ENCODE measurements at regions not wholly inside any gene's neighbourhood (a gene's known extent, or its start where the extent isn't known, plus 50 kb on each side); places are given as distances from the start of the nearest gene placed in this dataset.

DNA sequence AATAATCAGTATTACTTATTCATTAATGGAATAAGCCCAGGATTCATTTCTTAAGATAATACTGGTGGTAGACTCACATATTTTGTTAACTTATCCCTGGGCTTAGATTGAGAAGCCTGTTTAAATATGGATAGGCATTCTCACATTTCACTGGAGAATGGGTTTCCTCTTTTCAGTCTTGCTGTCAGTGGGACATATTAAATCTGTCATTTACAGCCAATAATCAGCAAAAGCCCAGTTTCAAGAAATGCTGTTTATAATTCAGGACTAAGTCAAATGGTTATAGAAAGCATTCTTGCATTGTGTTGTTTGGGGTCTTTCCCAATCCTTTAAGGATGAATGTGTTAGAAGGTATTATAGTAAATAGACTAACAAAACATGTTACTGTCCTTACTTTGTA, 143.7 kb upstream of the NAALADL2 start:
- Histone ChIP-seq H3K4me1 (no peaks in the 10 kb centered on the region), H3K9me3 (no peaks in the 10 kb centered on the region), H3K4me3 (no peak overlapping the region), H3K27me3 (no peaks in the 10 kb centered on the region), H3K27ac (no peak overlapping the region), H3K36me3 (no peaks in the 10 kb centered on the region)
- DNase-seq = no peak
- intact Hi-C loops (cut with DNase I; ENCODE audit: low total_unique reads) (no loop called here), in situ Hi-C loops (cut with MboI; ENCODE audit: low pct_ligation_motif_present in 1 of 4, low pct_unique_long_range_greater_than_20kb in 1 of 4, low sequenced_read_pairs in 3 of 4) (no loop called here)
- no peak for TF ChIP-seq EP300 (IDR thresholded peaks at IDR 0.05; ENCODE audit: low read depth)
- no peak for TF ChIP-seq POLR2A (IDR thresholded peaks at IDR 0.05)
- TF ChIP-seq, protein P1, sequence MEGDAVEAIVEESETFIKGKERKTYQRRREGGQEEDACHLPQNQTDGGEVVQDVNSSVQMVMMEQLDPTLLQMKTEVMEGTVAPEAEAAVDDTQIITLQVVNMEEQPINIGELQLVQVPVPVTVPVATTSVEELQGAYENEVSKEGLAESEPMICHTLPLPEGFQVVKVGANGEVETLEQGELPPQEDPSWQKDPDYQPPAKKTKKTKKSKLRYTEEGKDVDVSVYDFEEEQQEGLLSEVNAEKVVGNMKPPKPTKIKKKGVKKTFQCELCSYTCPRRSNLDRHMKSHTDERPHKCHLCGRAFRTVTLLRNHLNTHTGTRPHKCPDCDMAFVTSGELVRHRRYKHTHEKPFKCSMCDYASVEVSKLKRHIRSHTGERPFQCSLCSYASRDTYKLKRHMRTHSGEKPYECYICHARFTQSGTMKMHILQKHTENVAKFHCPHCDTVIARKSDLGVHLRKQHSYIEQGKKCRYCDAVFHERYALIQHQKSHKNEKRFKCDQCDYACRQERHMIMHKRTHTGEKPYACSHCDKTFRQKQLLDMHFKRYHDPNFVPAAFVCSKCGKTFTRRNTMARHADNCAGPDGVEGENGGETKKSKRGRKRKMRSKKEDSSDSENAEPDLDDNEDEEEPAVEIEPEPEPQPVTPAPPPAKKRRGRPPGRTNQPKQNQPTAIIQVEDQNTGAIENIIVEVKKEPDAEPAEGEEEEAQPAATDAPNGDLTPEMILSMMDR (IDR thresholded peaks at IDR 0.05) = no peak
- TF ChIP-seq POLR2AphosphoS5 (IDR thresholded peaks at IDR 0.05) = no peak

DNA sequence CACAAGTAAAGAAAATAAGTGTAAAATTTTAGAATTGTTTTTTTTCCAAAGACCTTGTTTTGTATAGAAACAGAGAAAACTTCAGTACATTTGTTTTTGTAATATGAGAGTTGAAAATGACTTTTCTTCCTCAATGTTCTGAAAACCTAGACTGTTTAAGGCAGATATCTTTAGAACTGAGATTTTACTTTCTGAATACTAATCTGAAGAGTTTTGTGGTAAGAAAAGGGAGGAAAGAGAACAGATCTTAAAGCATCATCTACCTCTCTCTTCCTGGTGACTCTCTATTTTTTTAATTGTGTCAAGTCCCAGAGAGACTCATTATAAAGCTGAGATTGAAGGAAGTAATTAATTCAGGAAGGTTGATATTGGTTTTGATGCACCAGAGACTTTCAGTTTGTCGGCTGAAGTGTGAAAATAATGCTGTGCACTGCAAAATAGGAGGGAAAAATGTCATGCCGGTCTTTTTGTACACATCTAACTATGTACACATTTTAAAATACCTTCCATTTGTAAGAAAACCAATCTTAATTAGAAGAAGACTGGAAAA, 142.1 kb upstream of the NAALADL2 start:
- no peak for DNase-seq
- H3K27ac ChIP-seq = no peak overlapping the region

DNA sequence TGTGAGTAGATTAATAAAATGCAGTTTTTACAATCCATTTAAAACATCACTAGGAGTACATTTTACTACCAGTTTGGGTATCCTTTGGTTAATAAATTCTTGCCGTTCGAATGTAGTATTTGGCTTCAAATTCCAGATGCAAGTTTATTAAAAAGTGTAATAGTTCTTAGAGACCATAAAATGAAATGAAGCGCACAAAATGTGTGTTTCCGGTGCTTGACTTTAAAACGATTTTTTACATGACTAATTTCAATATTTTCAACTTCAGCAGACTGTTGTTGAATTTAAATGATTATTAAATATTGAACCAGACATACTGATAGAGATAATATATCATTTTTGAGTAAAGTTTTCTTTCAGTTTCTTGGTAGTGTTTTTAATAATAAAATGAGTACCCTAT, 138.4 kb upstream of the NAALADL2 start:
- H3K9me3 ChIP-seq = no peaks in the 10 kb centered on the region
- no peak for TF ChIP-seq POLR2A (IDR thresholded peaks at IDR 0.05)
- H3K27ac ChIP-seq = no peak overlapping the region
- intact Hi-C loops (cut with DNase I; ENCODE audit: low total_unique reads) (no loop called here), in situ Hi-C loops (cut with MboI; ENCODE audit: low pct_ligation_motif_present in 1 of 4, low pct_unique_long_range_greater_than_20kb in 1 of 4, low sequenced_read_pairs in 3 of 4) (no loop called here)
- H3K4me3 ChIP-seq = no peak overlapping the region
- DNase-seq = no peak
- H3K4me1 ChIP-seq = no peaks in the 10 kb centered on the region
- H3K27me3 ChIP-seq = no peaks in the 10 kb centered on the region
- WGBS, 2 donors (ENCODE audit: low coverage in 1 of 2) = 84 to 89% methylated on average over 5 of the region's 5 CpGs
- H3K36me3 ChIP-seq = no peaks in the 10 kb centered on the region

More for the DNA sequence above, 142.1 kb upstream of the NAALADL2 start:
- Histone ChIP-seq H3K9me3 (no peaks in the 10 kb centered on the region), H3K27me3 (no peaks in the 10 kb centered on the region), H3K36me3 (no peaks in the 10 kb centered on the region), H3K4me3 (no peak overlapping the region), H3K4me1 (no peaks in the 10 kb centered on the region)
- TF ChIP-seq, protein P1 (IDR thresholded peaks at IDR 0.05) = no peak
- TF ChIP-seq POLR2A (IDR thresholded peaks at IDR 0.05) (no peak), EP300 (IDR thresholded peaks at IDR 0.05; ENCODE audit: low read depth) (no peak), POLR2AphosphoS5 (IDR thresholded peaks at IDR 0.05) (no peak)
- WGBS, 2 donors (ENCODE audit: low coverage in 1 of 2) = 79 to 93% methylated on average over 2 of the region's 2 CpGs
- intact Hi-C loops (cut with DNase I; ENCODE audit: low total_unique reads) = no loop called here
- in situ Hi-C loops (cut with MboI; ENCODE audit: low pct_ligation_motif_present in 1 of 4, low pct_unique_long_range_greater_than_20kb in 1 of 4, low sequenced_read_pairs in 3 of 4) = no loop called here

DNA sequence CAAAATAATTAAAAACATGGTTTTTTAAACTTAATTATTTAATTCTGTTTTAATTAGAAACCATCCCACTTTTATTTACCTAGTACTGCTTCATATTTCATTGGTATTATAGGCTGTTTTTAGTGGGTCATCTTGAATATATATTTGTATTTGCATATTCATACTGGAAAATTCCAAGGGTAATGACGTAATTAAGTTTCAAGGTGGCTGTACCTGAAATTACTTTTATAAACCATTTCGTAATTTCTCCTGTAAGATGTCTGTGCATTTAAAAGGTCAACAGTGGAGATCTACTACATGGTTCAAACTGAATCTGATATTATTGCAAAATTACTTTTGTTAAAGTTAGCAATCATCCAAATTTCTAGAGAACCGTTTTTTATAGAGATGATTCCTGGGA, 133.8 kb upstream of the NAALADL2 start:
- 82 to 91% methylated on average over 3 of the region's 3 CpGs for WGBS, 2 donors (ENCODE audit: low coverage in 1 of 2)
- Histone ChIP-seq H3K4me1 (no peaks in the 10 kb centered on the region), H3K27me3 (no peaks in the 10 kb centered on the region), H3K27ac (no peak overlapping the region), H3K4me3 (no peak overlapping the region), H3K9me3 (no peaks in the 10 kb centered on the region), H3K36me3 (no peaks in the 10 kb centered on the region)
- DNase-seq = no peak
- TF ChIP-seq POLR2A (IDR thresholded peaks at IDR 0.05) (no peak), POLR2AphosphoS5 (IDR thresholded peaks at IDR 0.05) (no peak), EP300 (IDR thresholded peaks at IDR 0.05; ENCODE audit: low read depth) (no peak)
- TF ChIP-seq, protein P1 (IDR thresholded peaks at IDR 0.05) = no peak
- in situ Hi-C loops (cut with MboI; ENCODE audit: low pct_ligation_motif_present in 1 of 4, low pct_unique_long_range_greater_than_20kb in 1 of 4, low sequenced_read_pairs in 3 of 4) (no loop called here), intact Hi-C loops (cut with DNase I; ENCODE audit: low total_unique reads) (no loop called here)

DNA sequence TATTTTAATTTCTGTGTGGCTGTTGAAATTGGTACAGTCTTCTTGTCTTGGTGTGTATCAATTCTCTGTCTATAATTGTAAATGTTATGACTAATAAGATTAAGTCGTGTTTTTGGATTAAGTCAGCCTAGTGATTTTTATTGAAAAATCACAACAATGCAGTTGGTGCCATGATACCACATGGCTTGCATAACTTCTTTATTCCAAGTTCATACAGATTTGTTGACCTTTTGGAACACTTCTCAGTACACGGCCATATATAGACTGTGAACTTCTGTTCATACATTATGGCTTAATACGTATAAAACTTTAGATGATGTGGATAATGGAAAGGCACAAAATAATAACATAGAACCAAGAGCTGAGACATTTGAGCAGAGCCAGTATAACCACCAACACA, 121.2 kb upstream of the NAALADL2 start:
- Histone ChIP-seq H3K36me3 (no peaks in the 10 kb centered on the region), H3K4me1 (no peaks in the 10 kb centered on the region), H3K27me3 (no peaks in the 10 kb centered on the region), H3K27ac (no peak overlapping the region), H3K4me3 (no peak overlapping the region), H3K9me3 (no peaks in the 10 kb centered on the region)
- in situ Hi-C loops (cut with MboI; ENCODE audit: low pct_ligation_motif_present in 1 of 4, low pct_unique_long_range_greater_than_20kb in 1 of 4, low sequenced_read_pairs in 3 of 4) (no loop called here), intact Hi-C loops (cut with DNase I; ENCODE audit: low total_unique reads) (no loop called here)
- DNase-seq = no peak
- whole genome bisulfite sequencing, 2 donors (ENCODE audit: low coverage in 1 of 2) = 71 to 79% methylated on average over 3 of the region's 3 CpGs
- no peak for TF ChIP-seq POLR2AphosphoS5 (IDR thresholded peaks at IDR 0.05)
- no peak for TF ChIP-seq EP300 (IDR thresholded peaks at IDR 0.05; ENCODE audit: low read depth)
- TF ChIP-seq, protein P1 (IDR thresholded peaks at IDR 0.05) = no peak
- no peak for TF ChIP-seq POLR2A (IDR thresholded peaks at IDR 0.05)

All from transverse colon (tissue), 4 donors.